IMR-90 (cell line): ENCODE measurements at regions not wholly inside any gene's neighbourhood (a gene's known extent, or its start where the extent isn't known, plus 50 kb on each side); places are given as distances from the start of the nearest gene placed in this dataset.

Source experiments
- ATAC-seq: fragments of 200-7000 bp; cut with Tn5 transposase; 2 replicates; pipeline ENCODE4 v1.9.1; 2020; ENCODE audit warnings: low read depth, mild to moderate bottlenecking, moderate library complexity
- BruUV-seq: library from RNA; stranded (reverse); fragments of 400-500 nt; replicated peaks from 2 replicates; lab custom pipeline; 2021; lab: Mats Ljungman, UMichigan
- CTCF ChIA-PET: fragments of 300-600 bp; formaldehyde crosslinking; extraction: SDS; loops from one replicate; lab custom pipeline; 2021; ENCODE audit warnings: antibody characterized with exemption; lab: Yijun Ruan, JAX
- POLR2A ChIA-PET: fragments of 300-600 bp; sonication (Branson Sonifier 250); formaldehyde crosslinking; loops from one replicate; lab custom pipeline; 2022; ENCODE audit warnings: antibody characterized with exemption; ENCODE audit not compliant: unreplicated experiment; lab: Charles Lee
- DNase-seq: peaks from one replicate; pipeline ENCODE4 v3.0.0; 2013
- H2AFZ ChIP-seq: replicated peaks from 2 replicates; pipeline ENCODE3; 2013; ENCODE audit warnings: low read length, mild to moderate bottlenecking; ENCODE audit not compliant: poor library complexity
- H2AK5ac ChIP-seq: 2 replicates; pipeline ENCODE4 v1.6.1; 2013; ENCODE audit warnings: low read depth, low read length, inconsistent platforms
- H2AK9ac ChIP-seq: replicated peaks from 2 replicates; pipeline ENCODE3; 2013; ENCODE audit warnings: mild to moderate bottlenecking, low read depth, low read length, moderate library complexity; ENCODE audit not compliant: poor library complexity
- H2BK120ac ChIP-seq: 2 replicates; pipeline ENCODE4 v1.6.1; 2013; ENCODE audit warnings: low read depth, low read length, inconsistent platforms
- H2BK15ac ChIP-seq: 3 replicates; pipeline ENCODE4 v1.6.1; 2013; ENCODE audit warnings: low read depth, low read length, inconsistent platforms
- H2BK20ac ChIP-seq: 2 replicates; pipeline ENCODE4 v1.6.1; 2013; ENCODE audit warnings: low read depth, mild to moderate bottlenecking, inconsistent platforms, low read length, moderate library complexity
- H2BK5ac ChIP-seq: 2 replicates; pipeline ENCODE4 v1.6.1; 2013; ENCODE audit warnings: mild to moderate bottlenecking, low read depth, low read length, inconsistent platforms; ENCODE audit not compliant: poor library complexity, severe bottlenecking
- H3K14ac ChIP-seq: replicated peaks from 2 replicates; pipeline ENCODE4 v1.6.1; 2013; ENCODE audit warnings: low read depth, low read length, inconsistent platforms
- H3K18ac ChIP-seq: 2 replicates; pipeline ENCODE4 v1.6.1; 2013; ENCODE audit warnings: low read depth, low read length, control low read depth
- H3K23ac ChIP-seq: 2 replicates; pipeline ENCODE4 v1.6.1; 2013; ENCODE audit warnings: low read depth, low read length, inconsistent platforms
- H3K27ac ChIP-seq: 2 replicates; pipeline ENCODE4 v1.5.1; 2013; ENCODE audit warnings: mild to moderate bottlenecking, control low read depth, low read length; ENCODE audit not compliant: insufficient read depth
- H3K27me3 ChIP-seq: 2 replicates; pipeline ENCODE4 v1.6.1; 2013; ENCODE audit warnings: low read length; ENCODE audit not compliant: control insufficient read depth, insufficient read depth
- H3K36me3 ChIP-seq: 2 replicates; pipeline ENCODE4 v1.6.1; 2013; ENCODE audit warnings: low read length, mixed read lengths; ENCODE audit not compliant: control insufficient read depth, insufficient read depth
- H3K4ac ChIP-seq: 2 replicates; pipeline ENCODE4 v1.6.1; 2013; ENCODE audit warnings: low read depth, low read length, inconsistent platforms
- H3K4me1 ChIP-seq: 2 replicates; pipeline ENCODE4 v1.6.1; 2013; ENCODE audit warnings: low read length, mixed read lengths; ENCODE audit not compliant: control insufficient read depth, insufficient read depth
- H3K4me2 ChIP-seq: 2 replicates; pipeline ENCODE4 v1.6.1; 2013; ENCODE audit warnings: low read depth, mild to moderate bottlenecking, control low read depth, low read length, moderate library complexity
- H3K4me3 ChIP-seq: 2 replicates; pipeline ENCODE4 v1.5.1; 2013; ENCODE audit warnings: low read depth, mild to moderate bottlenecking, control low read depth, low read length, moderate library complexity; ENCODE audit not compliant: insufficient read depth
- H3K56ac ChIP-seq: 2 replicates; pipeline ENCODE4 v1.6.1; 2013; ENCODE audit warnings: low read length, inconsistent platforms; ENCODE audit not compliant: insufficient read depth; ENCODE audit errors: extremely low read depth
- H3K79me1 ChIP-seq, 2 experiments: 2 replicates each; pipeline ENCODE4 v1.6.1; 2013; ENCODE audit warnings: low read length in 2 of 2, inconsistent platforms in 1 of 2, low read depth in 1 of 2
- H3K9ac ChIP-seq: 2 replicates; pipeline ENCODE4 v1.6.1; 2013; ENCODE audit warnings: low read depth, low read length, control low read depth
- H3K9me1 ChIP-seq: 2 replicates; pipeline ENCODE4 v1.6.1; 2013; ENCODE audit warnings: low read length, inconsistent platforms; ENCODE audit not compliant: insufficient read depth
- H3K9me3 ChIP-seq: 2 replicates; pipeline ENCODE4 v1.6.1; 2013; ENCODE audit warnings: low read length; ENCODE audit not compliant: control insufficient read depth, insufficient read depth
- H4K20me1 ChIP-seq: 2 replicates; pipeline ENCODE4 v1.6.1; 2013; ENCODE audit warnings: low read length, inconsistent platforms; ENCODE audit not compliant: insufficient read depth
- H4K5ac ChIP-seq: 2 replicates; pipeline ENCODE4 v1.6.1; 2013; ENCODE audit warnings: mild to moderate bottlenecking, low read depth, low read length, control low read depth
- H4K8ac ChIP-seq, 2 experiments: 2 replicates each; pipeline ENCODE4 v1.6.1; 2013; ENCODE audit warnings: low read depth in 2 of 2, low read length in 2 of 2, control low read depth in 1 of 2, inconsistent platforms in 1 of 2
- H4K91ac ChIP-seq: 2 replicates; pipeline ENCODE4 v1.6.1; 2013; ENCODE audit warnings: low read depth, low read length, inconsistent platforms; ENCODE audit not compliant: insufficient read depth
- BHLHE40 ChIP-seq: fragments of 150-350 bp; IDR thresholded peaks from 2 replicates; pipeline ENCODE4 v1.6.1; 2016; ENCODE audit warnings: mild to moderate bottlenecking, low read depth, low read length
- CEBPB ChIP-seq: IDR thresholded peaks from 2 replicates; pipeline ENCODE4 v1.6.1; 2012; ENCODE audit warnings: low read depth, low read length, improper control_type of control experiment
- FOS ChIP-seq: fragments of 150-350 bp; IDR thresholded peaks from 2 replicates; pipeline ENCODE4 v1.6.1; 2016; ENCODE audit warnings: low read depth, low read length
- MAFK ChIP-seq: IDR thresholded peaks from 2 replicates; pipeline ENCODE4 v1.6.1; 2012; ENCODE audit warnings: low read depth, low read length, improper control_type of control experiment
- MXI1 ChIP-seq: IDR thresholded peaks from 2 replicates; pipeline ENCODE4 v1.6.1; 2012; ENCODE audit warnings: low read depth, mild to moderate bottlenecking, low read length, moderate library complexity, borderline replicate concordance
- NFE2L2 ChIP-seq: fragments of 150-350 bp; IDR thresholded peaks from 2 replicates; pipeline ENCODE4 v1.6.1; 2016; ENCODE audit warnings: low read depth, mild to moderate bottlenecking, low read length
- POLR2A ChIP-seq: IDR thresholded peaks from 2 replicates; pipeline ENCODE4 v1.6.1; 2012; ENCODE audit warnings: mild to moderate bottlenecking, low read depth, low read length
- RAD21 ChIP-seq: IDR thresholded peaks from 2 replicates; pipeline ENCODE4 v1.6.1; 2012; ENCODE audit warnings: low read length, improper control_type of control experiment
- RFX5 ChIP-seq: IDR thresholded peaks from 2 replicates; pipeline ENCODE4 v1.8.0; 2012; ENCODE audit warnings: low read depth, mild to moderate bottlenecking, low read length, moderate library complexity
- USF2 ChIP-seq: fragments of 150-350 bp; IDR thresholded peaks from 2 replicates; pipeline ENCODE4 v1.6.1; 2017; ENCODE audit warnings: mild to moderate bottlenecking, antibody characterized with exemption, low read length, low read depth
- WGBS, 2 experiments: methylation state at CpG; one replicate each; pipeline versions ENCODE4 v1.1.5 to v1.1.7; 2013; ENCODE audit warnings: missing lambda C conversion rate in 2 of 2; ENCODE audit not compliant: insufficient read length in 1 of 2; ENCODE audit errors: extremely low coverage in 2 of 2; 5-methylcytosine and 5-hydroxymethylcytosine counted together
- dilution Hi-C: fragments of 300-500 bp; cut with HindIII; formaldehyde crosslinking; loops from one replicate; pipeline ENCODE4 v1.14.3; 2018; ENCODE audit warnings: low sequenced_read_pairs; ENCODE audit not compliant: unreplicated experiment
- in situ Hi-C: fragments of 300-500 bp; cut with MboI; formaldehyde crosslinking; loops from 3 replicates; pipeline ENCODE4 v1.14.3; 2019; ENCODE audit warnings: low sequenced_read_pairs, inconsistent platforms, mixed read lengths
- intact Hi-C: fragments of 100-400 bp; cut with micrococcal nuclease; formaldehyde crosslinking; loops from 2 replicates; pipeline ENCODE4 v1.10.0; 2022
- TF ChIP-seq, protein P1 (sequence below): conservative IDR thresholded peaks from 2 replicates; pipeline ENCODE4 v1.5.1; 2012; ENCODE audit warnings: mild to moderate bottlenecking, low read depth, low read length, improper control_type of control experiment

- DNase-seq (no peak), ATAC-seq (no peak)
- intact Hi-C loops (no loop called here), in situ Hi-C loops (no loop called here), dilution Hi-C loops (no loop called here)
- Histone ChIP-seq H3K18ac (no peak overlapping the region), H2AFZ (no peak overlapping the region), H3K4ac (no peak overlapping the region), H4K20me1 (no peaks in the 10 kb centered on the region), H3K27ac (no peak overlapping the region), H3K23ac (no peak overlapping the region), H2AK5ac (no peak overlapping the region), H3K4me2 (no peak overlapping the region), H3K56ac (no peak overlapping the region), H2BK120ac (no peak overlapping the region), H3K9me1 (no peaks in the 10 kb centered on the region), H4K8ac (no peak overlapping the region), H4K91ac (no peak overlapping the region), H3K9ac (no peak overlapping the region), H4K5ac (no peak overlapping the region), H3K79me1 (no peaks in the 10 kb centered on the region), H2AK9ac (no peak overlapping the region), H2BK20ac (no peak overlapping the region), H3K36me3 (no peaks in the 10 kb centered on the region), H2BK15ac (no peak overlapping the region), H3K9me3 (no peaks in the 10 kb centered on the region), H3K27me3 (peaks cover 4% of the 10 kb centered on the region), H2BK5ac (no peak overlapping the region), H3K14ac (no peak overlapping the region), H3K4me1 (no peaks in the 10 kb centered on the region), H3K4me3 (no peak overlapping the region)
- CTCF ChIA-PET, result no interaction called here
- WGBS, 2 experiments, result no CpG with 5 or more reads among the region's 1 CpG
- POLR2A ChIA-PET, result no interaction called here
- TF ChIP-seq RFX5 (no peak), MAFK (no peak), FOS (no peak), POLR2A (no peak), USF2 (no peak), MXI1 (no peak), CEBPB (no peak), NFE2L2 (no peak), BHLHE40 (no peak), RAD21 (no peak)
- TF ChIP-seq, protein P1, sequence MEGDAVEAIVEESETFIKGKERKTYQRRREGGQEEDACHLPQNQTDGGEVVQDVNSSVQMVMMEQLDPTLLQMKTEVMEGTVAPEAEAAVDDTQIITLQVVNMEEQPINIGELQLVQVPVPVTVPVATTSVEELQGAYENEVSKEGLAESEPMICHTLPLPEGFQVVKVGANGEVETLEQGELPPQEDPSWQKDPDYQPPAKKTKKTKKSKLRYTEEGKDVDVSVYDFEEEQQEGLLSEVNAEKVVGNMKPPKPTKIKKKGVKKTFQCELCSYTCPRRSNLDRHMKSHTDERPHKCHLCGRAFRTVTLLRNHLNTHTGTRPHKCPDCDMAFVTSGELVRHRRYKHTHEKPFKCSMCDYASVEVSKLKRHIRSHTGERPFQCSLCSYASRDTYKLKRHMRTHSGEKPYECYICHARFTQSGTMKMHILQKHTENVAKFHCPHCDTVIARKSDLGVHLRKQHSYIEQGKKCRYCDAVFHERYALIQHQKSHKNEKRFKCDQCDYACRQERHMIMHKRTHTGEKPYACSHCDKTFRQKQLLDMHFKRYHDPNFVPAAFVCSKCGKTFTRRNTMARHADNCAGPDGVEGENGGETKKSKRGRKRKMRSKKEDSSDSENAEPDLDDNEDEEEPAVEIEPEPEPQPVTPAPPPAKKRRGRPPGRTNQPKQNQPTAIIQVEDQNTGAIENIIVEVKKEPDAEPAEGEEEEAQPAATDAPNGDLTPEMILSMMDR, result no peak
- BruUV-seq, result no TSS peak
These were observed 108.0 kb upstream of the TNP1 start for GRCh38 chr2:216967889-216968288.
